Left lung (tissue), 4 donors: ENCODE measurements at regions not wholly inside any gene's neighbourhood (a gene's known extent, or its start where the extent isn't known, plus 50 kb on each side); places are given as distances from the start of the nearest gene placed in this dataset.

Experiments
- ATAC-seq: fragments of 200-7000 bp; cut with Tn5 transposase; one replicate; pipeline ENCODE4 v1.9.1; 2020; ENCODE audit warnings: moderate library complexity
- DNase-seq, 4 donors: peaks; one replicate each; pipeline ENCODE4 v3.0.0-alpha.2; 2013 to 2020
- H3K27ac ChIP-seq, 2 donors: fragments of 200-600 bp; sonication (generic) in 1 of 2; one replicate each; pipeline versions ENCODE4 v1.5.0 to v1.8.0; 2020 to 2021
- H3K27me3 ChIP-seq, 2 donors: fragments of 200-600 bp; sonication (generic) in 1 of 2; one replicate each; pipeline versions ENCODE4 v1.5.0 to v1.8.0; 2020 to 2021
- H3K36me3 ChIP-seq, 2 donors: fragments of 200-600 bp; sonication (generic) in 1 of 2; one replicate each; pipeline versions ENCODE4 v1.5.0 to v1.8.0; 2020 to 2021
- H3K4me1 ChIP-seq, 2 donors: fragments of 200-600 bp; one replicate each; pipeline ENCODE4 v1.8.0; 2021
- H3K4me3 ChIP-seq, 2 donors: fragments of 200-600 bp; sonication (generic) in 1 of 2; one replicate each; pipeline versions ENCODE4 v1.5.0 to v1.8.0; 2020 to 2021; ENCODE audit warnings: mild to moderate bottlenecking in 1 of 2
- H3K9me3 ChIP-seq, 2 donors: fragments of 200-600 bp; sonication (generic) in 1 of 2; one replicate each; pipeline versions ENCODE4 v1.5.0 to v1.8.0; 2020 to 2021
- CTCF ChIP-seq, 2 donors: fragments of 200-600 bp; sonication (generic) in 1 of 2; IDR thresholded peaks; one replicate each; pipeline versions ENCODE4 v1.5.0 to v1.8.0; 2021; ENCODE audit warnings: antibody characterized with exemption in 2 of 2
- intact Hi-C, 2 donors: fragments of 100-400 bp; cut with DNase I; formaldehyde crosslinking; loops; one replicate each; pipeline versions ENCODE4 v1.11.2 to v1.14.2; 2022
- donor health status: DM: no; HTN: yes; CAD: no.
- donor health status: DM: no; HTN: no; CAD: no.

- H3K27me3 ChIP-seq: no peaks in the 10 kb centered on the region
- no peak overlapping the region for H3K4me3 ChIP-seq
- DNase-seq (no peak), ATAC-seq (peak; percentile 33)
- intact Hi-C loops: no loop called here
- TF ChIP-seq CTCF (IDR thresholded peaks at IDR 0.05): no peak
- no peak overlapping the region for H3K27ac ChIP-seq
- H3K4me1 ChIP-seq: peaks cover 3 to 31% of the 10 kb centered on the region in 2 donors
- no peaks in the 10 kb centered on the region for H3K9me3 ChIP-seq
- H3K36me3 ChIP-seq: no peaks in the 10 kb centered on the region
Observed at GRCh38 chr20:40753472-40753871, 64.4 kb upstream of the MAFB start.

DNA sequence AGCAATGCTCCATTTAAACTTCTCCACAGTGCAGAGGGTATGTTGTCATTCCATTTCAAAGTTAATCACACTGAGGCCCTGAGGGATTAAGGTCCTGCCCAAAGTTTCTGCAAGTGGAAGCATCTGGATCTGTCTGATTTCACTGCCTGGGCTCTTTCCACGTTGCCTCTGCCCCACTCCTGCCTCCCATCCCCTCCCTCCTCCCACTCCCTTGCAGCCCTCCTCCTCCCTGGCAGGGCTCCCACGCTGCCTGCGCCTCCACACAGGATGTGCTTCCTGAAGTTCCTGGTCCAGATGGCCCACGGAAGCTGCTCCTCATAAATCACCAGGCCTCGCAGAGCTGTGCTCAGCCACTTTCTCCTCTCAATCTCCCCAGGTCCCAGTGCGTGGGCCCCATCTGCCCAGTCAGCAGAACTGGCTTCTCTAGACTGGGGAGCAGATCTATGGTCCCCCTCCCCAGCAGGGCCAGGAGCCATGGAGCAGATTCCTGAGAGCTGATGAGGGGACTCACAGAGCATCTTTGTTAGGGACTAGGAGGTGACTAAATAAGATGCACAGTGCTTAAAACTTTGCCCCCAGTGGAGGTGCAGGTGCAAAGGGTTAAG lies 65.4 kb upstream of the MAFB start:
- no peak overlapping the region for H3K27ac ChIP-seq
- no peaks in the 10 kb centered on the region for H3K36me3 ChIP-seq
- no peak for TF ChIP-seq CTCF (IDR thresholded peaks at IDR 0.05)
- H3K4me1 ChIP-seq: peaks cover 3 to 31% of the 10 kb centered on the region in 2 donors
- H3K27me3 ChIP-seq: no peaks in the 10 kb centered on the region
- ATAC-seq (peak; percentile 33), DNase-seq (peak in 2 of 4 donors; percentile 25 to 61)
- no peaks in the 10 kb centered on the region for H3K9me3 ChIP-seq
- intact Hi-C loops: no loop called here
- no peak overlapping the region for H3K4me3 ChIP-seq

- no peak for TF ChIP-seq CTCF (IDR thresholded peaks at IDR 0.05)
- ATAC-seq (no peak), DNase-seq (no peak)
- no peaks in the 10 kb centered on the region for H3K27me3 ChIP-seq
- no peaks in the 10 kb centered on the region for H3K36me3 ChIP-seq
- H3K9me3 ChIP-seq: no peaks in the 10 kb centered on the region
- peaks cover 3 to 31% of the 10 kb centered on the region in 2 donors for H3K4me1 ChIP-seq
- no peak overlapping the region for H3K27ac ChIP-seq
- intact Hi-C loops: no loop called here
- no peak overlapping the region for H3K4me3 ChIP-seq
Observed at GRCh38 chr20:40757087-40757486, 68.1 kb upstream of the MAFB start.

GRCh38 chr20:40758790-40759189 lies 69.8 kb upstream of the MAFB start:
- no peak for DNase-seq
- Histone ChIP-seq H3K27me3 (no peaks in the 10 kb centered on the region), H3K4me1 (peaks cover 3 to 23% of the 10 kb centered on the region in 2 donors), H3K9me3 (no peaks in the 10 kb centered on the region), H3K27ac (no peak overlapping the region), H3K4me3 (no peak overlapping the region), H3K36me3 (no peaks in the 10 kb centered on the region)
- TF ChIP-seq CTCF (IDR thresholded peaks at IDR 0.05): no peak
- intact Hi-C loops: no loop called here
- ATAC-seq: no peak

DNA sequence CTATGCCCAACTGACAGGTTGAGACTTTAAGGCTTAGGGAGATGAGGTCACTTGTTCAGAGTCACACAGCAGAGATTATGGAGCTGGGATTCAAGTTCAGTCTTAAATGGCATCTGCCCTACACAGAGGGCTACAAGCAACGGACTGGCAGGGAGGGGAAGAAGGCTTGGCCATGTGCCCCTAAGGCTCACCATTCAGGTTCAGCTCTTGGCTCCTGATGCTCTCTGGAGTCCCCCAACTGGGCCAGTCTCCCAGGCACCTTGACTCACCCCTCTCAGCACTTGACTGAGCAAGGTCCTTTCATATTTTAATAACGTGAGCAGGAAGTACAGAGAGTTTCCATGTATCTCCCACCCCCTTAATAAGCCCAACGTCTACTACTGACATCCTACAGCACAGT lies 71.4 kb upstream of the MAFB start:
- H3K27me3 ChIP-seq: no peaks in the 10 kb centered on the region
- no peaks in the 10 kb centered on the region for H3K9me3 ChIP-seq
- no peak for ATAC-seq
- no peak overlapping the region for H3K27ac ChIP-seq
- no peak for DNase-seq
- TF ChIP-seq CTCF (IDR thresholded peaks at IDR 0.05): no peak
- no peaks in the 10 kb centered on the region for H3K36me3 ChIP-seq
- intact Hi-C loops: no loop called here
- H3K4me1 ChIP-seq: peaks cover 0 to 12% of the 10 kb centered on the region in 2 donors
- H3K4me3 ChIP-seq: no peak overlapping the region
